ENCODE measurements at regions not wholly inside any gene's neighbourhood (a gene's known extent, or its start where the extent isn't known, plus 50 kb on each side); places are given as distances from the start of the nearest gene placed in this dataset.

- no peak for TF ChIP-seq CTCF (IDR thresholded peaks at IDR 0.05; ENCODE audit: low read depth, low read length, missing input control)
- TF ChIP-seq SP1 (IDR thresholded peaks at IDR 0.05), result no peak
- TF ChIP-seq TAF1 (conservative IDR thresholded peaks at IDR 0.05), result no peak
- no peak for TF ChIP-seq FOXA1 (IDR thresholded peaks at IDR 0.05)
- no peak for TF ChIP-seq REST (IDR thresholded peaks at IDR 0.05)
- TF ChIP-seq GABPA (IDR thresholded peaks at IDR 0.05 in 1 of 2, conservative IDR thresholded peaks at IDR 0.05 in 1 of 2), result no peak
- TF ChIP-seq RAD21 (IDR thresholded peaks at IDR 0.05), result no peak
- TF ChIP-seq, protein P1, sequence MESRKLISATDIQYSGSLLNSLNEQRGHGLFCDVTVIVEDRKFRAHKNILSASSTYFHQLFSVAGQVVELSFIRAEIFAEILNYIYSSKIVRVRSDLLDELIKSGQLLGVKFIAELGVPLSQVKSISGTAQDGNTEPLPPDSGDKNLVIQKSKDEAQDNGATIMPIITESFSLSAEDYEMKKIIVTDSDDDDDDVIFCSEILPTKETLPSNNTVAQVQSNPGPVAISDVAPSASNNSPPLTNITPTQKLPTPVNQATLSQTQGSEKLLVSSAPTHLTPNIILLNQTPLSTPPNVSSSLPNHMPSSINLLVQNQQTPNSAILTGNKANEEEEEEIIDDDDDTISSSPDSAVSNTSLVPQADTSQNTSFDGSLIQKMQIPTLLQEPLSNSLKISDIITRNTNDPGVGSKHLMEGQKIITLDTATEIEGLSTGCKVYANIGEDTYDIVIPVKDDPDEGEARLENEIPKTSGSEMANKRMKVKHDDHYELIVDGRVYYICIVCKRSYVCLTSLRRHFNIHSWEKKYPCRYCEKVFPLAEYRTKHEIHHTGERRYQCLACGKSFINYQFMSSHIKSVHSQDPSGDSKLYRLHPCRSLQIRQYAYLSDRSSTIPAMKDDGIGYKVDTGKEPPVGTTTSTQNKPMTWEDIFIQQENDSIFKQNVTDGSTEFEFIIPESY (IDR thresholded peaks at IDR 0.05), result no peak
- TF ChIP-seq JUND (IDR thresholded peaks at IDR 0.05), result no peak
- no peak for TF ChIP-seq MAX (IDR thresholded peaks at IDR 0.05)
- no peak for TF ChIP-seq EGR1 (IDR thresholded peaks at IDR 0.05; ENCODE audit: low read depth in 2 of 2)
Measured at GRCh38 chr15:72964135-72964534, 88.1 kb upstream of the NEO1 start.
